ENCODE measurements at regions not wholly inside any gene's neighbourhood (a gene's known extent, or its start where the extent isn't known, plus 50 kb on each side); places are given as distances from the start of the nearest gene placed in this dataset.

DNA sequence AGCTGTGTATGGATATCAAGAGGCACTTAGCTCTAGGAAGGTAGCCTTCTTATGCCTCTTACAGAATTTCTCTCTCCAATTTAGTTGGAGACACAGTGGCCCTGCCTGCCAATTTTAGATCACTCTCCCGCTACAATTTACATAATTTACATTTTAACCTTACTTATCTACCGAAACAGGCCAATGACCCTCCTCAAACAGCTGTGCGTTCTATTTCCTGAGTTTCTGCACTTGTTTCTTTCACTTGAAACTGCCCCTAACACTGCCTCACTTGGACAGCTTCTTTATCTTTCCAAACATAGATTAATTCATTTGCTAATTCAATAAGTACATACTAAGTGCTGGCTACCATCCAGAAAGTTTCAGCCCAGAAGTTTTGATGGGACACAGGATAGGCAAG is 52.9 kb upstream of the HDDC2 start:
- H3K9me3 Mint-ChIP-seq = no peaks in the 10 kb centered on the region
- DNase-seq (ENCODE audit: low spot score in 2 of 2) = no peak
- H3K4me1 Mint-ChIP-seq = peaks cover 13% of the 10 kb centered on the region
- no peak for ATAC-seq (ENCODE audit: low read depth)
- H3K27me3 Mint-ChIP-seq = peaks cover 13% of the 10 kb centered on the region
- H3K4me3 Mint-ChIP-seq = no peak overlapping the region
- no peak overlapping the region for H3K27ac Mint-ChIP-seq
- H3K36me3 Mint-ChIP-seq = no peaks in the 10 kb centered on the region

DNA sequence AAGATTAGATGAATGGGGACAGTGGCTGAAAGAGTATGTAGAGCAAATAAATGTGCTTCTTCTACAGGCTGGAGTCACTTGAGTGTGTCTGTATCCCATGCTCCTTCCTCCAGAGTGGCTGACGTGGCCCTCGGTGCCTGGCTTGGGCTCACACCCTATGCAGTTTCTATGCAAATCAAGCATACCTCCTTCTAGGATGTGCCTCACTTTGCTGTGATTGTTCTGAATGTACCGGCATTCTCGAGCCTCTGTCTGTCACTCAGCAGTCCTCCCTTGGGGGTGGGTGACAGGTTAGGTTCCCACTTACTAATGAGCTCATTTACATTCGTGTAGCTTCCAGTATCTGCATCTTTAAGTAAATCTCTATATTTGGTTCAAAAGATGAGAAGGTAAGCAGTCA is 55.1 kb upstream of the HDDC2 start:
- DNase-seq (ENCODE audit: low spot score in 2 of 2) = no peak
- ATAC-seq (ENCODE audit: low read depth) = peak; percentile 42
- Mint-ChIP-seq H3K27ac (no peak overlapping the region), H3K9me3 (no peaks in the 10 kb centered on the region), H3K4me1 (peaks cover 13% of the 10 kb centered on the region), H3K27me3 (peaks cover 14% of the 10 kb centered on the region), H3K36me3 (no peaks in the 10 kb centered on the region), H3K4me3 (no peak overlapping the region)

DNA sequence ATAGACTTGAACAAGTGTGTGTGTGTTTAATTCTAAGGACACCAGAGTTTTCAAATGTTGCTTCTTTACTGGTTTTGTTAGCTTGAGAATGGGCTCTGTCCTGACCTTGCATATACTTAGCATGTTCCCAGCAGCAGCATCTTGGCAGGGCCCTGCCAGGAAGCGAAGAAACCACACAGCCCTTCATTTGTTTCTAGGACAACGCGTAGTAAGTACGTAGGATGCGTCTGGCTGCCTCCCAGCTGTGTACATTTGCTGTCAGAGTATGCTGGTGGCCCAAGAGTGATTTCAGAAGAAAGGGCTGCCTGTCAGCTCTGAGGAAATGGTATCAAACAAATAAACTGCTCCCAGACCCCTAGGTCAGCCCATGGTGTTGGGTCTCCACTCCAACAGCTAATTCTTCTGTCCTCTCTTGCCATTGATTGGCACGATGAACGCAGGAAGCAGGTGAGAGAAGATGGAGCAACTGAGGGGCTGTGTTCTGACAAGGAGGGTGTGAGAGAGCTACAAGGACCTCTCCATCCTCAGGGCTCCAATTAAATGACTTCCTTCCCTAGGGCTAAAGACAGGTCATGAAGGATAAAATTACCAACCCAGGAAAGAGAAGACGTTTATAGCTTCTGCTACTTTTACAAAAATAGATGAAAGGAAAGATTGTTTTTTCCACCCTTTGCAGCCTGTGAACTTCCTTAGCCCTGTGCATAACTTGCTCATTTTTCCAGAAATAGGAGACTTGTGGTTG is 55.9 kb upstream of the HDDC2 start:
- no peak for DNase-seq (ENCODE audit: low spot score in 2 of 2)
- H3K27me3 Mint-ChIP-seq = peaks cover 19% of the 10 kb centered on the region
- no peaks in the 10 kb centered on the region for H3K36me3 Mint-ChIP-seq
- H3K4me1 Mint-ChIP-seq = peaks cover 15% of the 10 kb centered on the region
- ATAC-seq (ENCODE audit: low read depth) = peak; percentile 76
- no peak overlapping the region for H3K4me3 Mint-ChIP-seq
- H3K27ac Mint-ChIP-seq = no peak overlapping the region
- H3K9me3 Mint-ChIP-seq = no peaks in the 10 kb centered on the region

- no peak overlapping the region for H3K4me3 Mint-ChIP-seq
- H3K9me3 Mint-ChIP-seq = no peaks in the 10 kb centered on the region
- H3K4me1 Mint-ChIP-seq = peaks cover 17% of the 10 kb centered on the region
- peaks cover 20% of the 10 kb centered on the region for H3K27me3 Mint-ChIP-seq
- no peak overlapping the region for H3K27ac Mint-ChIP-seq
- no peaks in the 10 kb centered on the region for H3K36me3 Mint-ChIP-seq
- ATAC-seq (ENCODE audit: low read depth) (no peak), DNase-seq (ENCODE audit: low spot score in 2 of 2) (no peak)
These were observed 57.1 kb upstream of the HDDC2 start for GRCh38 chr6:125358898-125359297.

GRCh38 chr6:125361868-125362267 is 60.1 kb upstream of the HDDC2 start:
- peaks cover 2% of the 10 kb centered on the region for H3K9me3 Mint-ChIP-seq
- no peak for ATAC-seq (ENCODE audit: low read depth)
- no peak overlapping the region for H3K4me3 Mint-ChIP-seq
- no peak overlapping the region for H3K27ac Mint-ChIP-seq
- H3K27me3 Mint-ChIP-seq = peaks cover 28% of the 10 kb centered on the region
- peaks cover 11% of the 10 kb centered on the region for H3K4me1 Mint-ChIP-seq
- no peak for DNase-seq (ENCODE audit: low spot score in 2 of 2)
- no peaks in the 10 kb centered on the region for H3K36me3 Mint-ChIP-seq

DNA sequence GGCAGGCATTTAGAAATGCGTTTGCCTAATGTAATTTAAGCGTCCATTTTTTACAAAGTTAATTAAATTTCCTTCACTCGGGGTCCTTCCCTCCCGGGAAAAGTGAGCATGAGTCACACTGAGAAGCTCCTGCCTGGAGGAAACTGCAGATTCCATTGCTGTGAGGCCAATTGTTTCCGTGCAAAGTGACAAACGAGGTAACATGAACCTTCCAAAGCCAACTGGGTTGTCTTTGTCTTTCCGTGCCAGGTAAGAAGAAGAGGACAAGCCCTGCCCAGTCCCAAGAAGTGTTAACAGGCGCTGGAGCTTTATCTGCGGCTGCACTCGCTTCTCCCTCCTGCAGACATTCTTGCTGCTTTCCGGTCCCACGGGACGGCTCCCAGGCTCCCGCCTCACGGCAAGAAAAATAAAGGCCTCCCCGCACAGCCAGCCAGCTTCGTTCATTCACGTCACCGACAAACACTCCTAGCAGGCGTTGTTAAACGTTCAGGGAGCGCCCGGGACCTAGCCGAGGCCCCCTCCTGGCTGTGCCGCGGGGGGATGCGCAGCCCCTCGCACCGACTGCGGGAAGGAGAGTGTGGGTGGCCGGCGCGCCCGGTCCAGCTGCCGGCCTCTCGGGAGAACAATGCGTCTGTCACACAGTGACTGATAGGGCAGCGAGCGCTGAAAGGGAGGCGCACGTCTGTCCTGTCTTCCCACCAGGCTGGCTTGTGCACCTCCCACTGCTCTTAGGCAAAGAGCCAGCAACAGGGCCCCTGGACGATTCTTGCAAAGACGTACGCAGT is 61.5 kb upstream of the HDDC2 start:
- peaks cover 2% of the 10 kb centered on the region for H3K9me3 Mint-ChIP-seq
- DNase-seq (ENCODE audit: low spot score in 2 of 2) (peak in 1 of 2 donors; percentile 11), ATAC-seq (ENCODE audit: low read depth) (no peak)
- H3K4me3 Mint-ChIP-seq = no peak overlapping the region
- peaks cover 4% of the 10 kb centered on the region for H3K4me1 Mint-ChIP-seq
- peaks cover 30% of the 10 kb centered on the region for H3K27me3 Mint-ChIP-seq
- H3K36me3 Mint-ChIP-seq = no peaks in the 10 kb centered on the region
- no peak overlapping the region for H3K27ac Mint-ChIP-seq

- Mint-ChIP-seq H3K9me3 (peaks cover 2% of the 10 kb centered on the region), H3K27me3 (peaks cover 28% of the 10 kb centered on the region), H3K4me3 (no peak overlapping the region), H3K4me1 (peaks cover 4% of the 10 kb centered on the region), H3K27ac (no peak overlapping the region), H3K36me3 (no peaks in the 10 kb centered on the region)
- ATAC-seq (ENCODE audit: low read depth) (no peak), DNase-seq (ENCODE audit: low spot score in 2 of 2) (no peak)
These were observed 62.0 kb upstream of the HDDC2 start for GRCh38 chr6:125363824-125364165.

- H3K36me3 Mint-ChIP-seq = no peaks in the 10 kb centered on the region
- ATAC-seq (ENCODE audit: low read depth) = no peak
- peaks cover 4% of the 10 kb centered on the region for H3K4me1 Mint-ChIP-seq
- H3K4me3 Mint-ChIP-seq = no peak overlapping the region
- no peak overlapping the region for H3K27ac Mint-ChIP-seq
- peaks cover 24% of the 10 kb centered on the region for H3K27me3 Mint-ChIP-seq
- H3K9me3 Mint-ChIP-seq = peaks cover 2% of the 10 kb centered on the region
- DNase-seq (ENCODE audit: low spot score in 2 of 2) = no peak
These were observed 63.5 kb upstream of the HDDC2 start for GRCh38 chr6:125365230-125365629.

DNA sequence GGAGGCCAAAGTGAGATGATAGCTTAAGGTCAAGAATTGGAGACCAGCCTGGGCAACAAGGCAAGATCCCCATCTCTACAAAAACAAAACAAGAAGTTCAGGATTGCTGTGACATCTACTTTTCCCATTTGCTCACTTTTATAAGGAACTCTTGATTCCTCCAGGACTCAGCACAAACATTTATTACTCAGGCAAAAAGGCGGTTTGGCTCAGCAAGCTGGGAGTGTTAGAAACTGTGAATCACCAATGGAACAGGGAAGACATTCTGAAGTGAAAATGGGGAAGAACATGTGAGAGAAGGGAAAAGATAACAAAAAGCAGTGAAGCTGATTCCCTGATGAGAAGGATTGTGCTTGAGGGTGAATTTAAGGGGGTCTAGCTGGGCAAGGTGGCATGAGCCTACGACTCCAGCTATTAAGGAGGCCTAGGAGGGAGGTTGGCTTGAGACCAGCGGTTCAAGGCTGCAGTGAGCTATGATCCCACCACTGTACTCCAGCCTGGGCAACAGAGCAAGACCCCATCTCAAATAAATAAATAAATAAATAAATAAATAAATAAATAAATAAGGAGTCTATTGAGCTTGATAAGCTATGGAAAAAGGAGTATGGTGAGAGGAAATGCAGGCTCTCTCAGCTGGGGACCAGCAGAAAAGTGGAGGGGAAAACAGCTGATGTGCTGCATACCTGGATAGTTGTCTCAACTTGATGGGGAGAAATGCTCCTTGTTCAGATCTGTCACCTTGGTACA is 65.4 kb upstream of the HDDC2 start:
- no peaks in the 10 kb centered on the region for H3K36me3 Mint-ChIP-seq
- DNase-seq (ENCODE audit: low spot score in 2 of 2) = no peak
- no peak for ATAC-seq (ENCODE audit: low read depth)
- peaks cover 4% of the 10 kb centered on the region for H3K4me1 Mint-ChIP-seq
- no peak overlapping the region for H3K4me3 Mint-ChIP-seq
- no peak overlapping the region for H3K27ac Mint-ChIP-seq
- peaks cover 2% of the 10 kb centered on the region for H3K9me3 Mint-ChIP-seq
- H3K27me3 Mint-ChIP-seq = peaks cover 24% of the 10 kb centered on the region

DNA sequence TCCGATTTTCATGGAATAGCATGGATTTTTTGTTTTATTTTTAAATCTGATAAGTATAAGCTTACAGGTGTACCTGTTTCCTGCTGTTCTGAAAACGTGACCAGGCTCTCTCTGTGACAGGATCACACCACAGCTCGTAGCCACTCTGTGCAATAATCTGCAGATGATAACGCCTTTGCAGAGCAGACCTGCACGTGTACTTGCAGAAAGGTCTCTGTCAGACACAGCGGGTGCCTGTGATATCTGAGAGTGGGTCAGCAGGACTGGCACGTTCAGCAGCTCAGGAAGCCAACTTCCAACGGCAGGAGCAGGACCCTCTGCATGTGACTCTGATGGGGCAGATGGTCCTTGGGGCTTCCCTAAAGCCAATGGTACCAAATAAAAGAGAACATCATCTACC is 68.6 kb upstream of the HDDC2 start:
- DNase-seq (ENCODE audit: low spot score in 2 of 2) = no peak
- no peak overlapping the region for H3K4me3 Mint-ChIP-seq
- peaks cover 2% of the 10 kb centered on the region for H3K9me3 Mint-ChIP-seq
- H3K36me3 Mint-ChIP-seq = no peaks in the 10 kb centered on the region
- H3K4me1 Mint-ChIP-seq = no peaks in the 10 kb centered on the region
- no peak for ATAC-seq (ENCODE audit: low read depth)
- peaks cover 15% of the 10 kb centered on the region for H3K27me3 Mint-ChIP-seq
- H3K27ac Mint-ChIP-seq = no peak overlapping the region

DNA sequence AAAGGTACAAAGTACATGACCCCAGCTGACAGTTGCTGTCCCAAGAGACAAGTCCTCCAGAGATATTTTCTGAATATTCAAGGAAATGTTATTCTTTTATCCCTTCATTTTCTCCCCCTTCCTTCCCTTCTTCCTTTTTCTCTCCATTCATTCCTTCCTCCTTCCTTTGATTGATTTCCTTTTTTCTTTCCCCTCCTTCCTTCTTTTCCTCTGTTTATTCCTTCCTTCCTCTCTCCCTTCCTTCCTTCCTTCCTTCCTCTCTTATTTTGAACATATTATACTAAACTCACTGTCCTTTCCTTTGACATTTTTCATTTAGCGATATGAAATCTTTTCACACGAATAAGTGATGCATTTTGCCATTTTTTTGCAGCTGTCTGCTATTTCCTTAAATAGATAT is 73.2 kb upstream of the HDDC2 start:
- DNase-seq (ENCODE audit: low spot score in 2 of 2) = no peak
- no peak for ATAC-seq (ENCODE audit: low read depth)
- H3K27ac Mint-ChIP-seq = no peak overlapping the region
- H3K27me3 Mint-ChIP-seq = peaks cover 14% of the 10 kb centered on the region
- H3K4me3 Mint-ChIP-seq = no peak overlapping the region
- no peaks in the 10 kb centered on the region for H3K4me1 Mint-ChIP-seq
- H3K36me3 Mint-ChIP-seq = no peaks in the 10 kb centered on the region
- H3K9me3 Mint-ChIP-seq = no peaks in the 10 kb centered on the region

GRCh38 chr6:125375821-125376220 is 74.1 kb upstream of the HDDC2 start:
- Mint-ChIP-seq H3K4me3 (no peak overlapping the region), H3K27ac (no peak overlapping the region), H3K36me3 (no peaks in the 10 kb centered on the region), H3K4me1 (no peaks in the 10 kb centered on the region), H3K9me3 (no peaks in the 10 kb centered on the region), H3K27me3 (peaks cover 12% of the 10 kb centered on the region)
- ATAC-seq (ENCODE audit: low read depth) = no peak
- DNase-seq (ENCODE audit: low spot score in 2 of 2) = no peak

DNA sequence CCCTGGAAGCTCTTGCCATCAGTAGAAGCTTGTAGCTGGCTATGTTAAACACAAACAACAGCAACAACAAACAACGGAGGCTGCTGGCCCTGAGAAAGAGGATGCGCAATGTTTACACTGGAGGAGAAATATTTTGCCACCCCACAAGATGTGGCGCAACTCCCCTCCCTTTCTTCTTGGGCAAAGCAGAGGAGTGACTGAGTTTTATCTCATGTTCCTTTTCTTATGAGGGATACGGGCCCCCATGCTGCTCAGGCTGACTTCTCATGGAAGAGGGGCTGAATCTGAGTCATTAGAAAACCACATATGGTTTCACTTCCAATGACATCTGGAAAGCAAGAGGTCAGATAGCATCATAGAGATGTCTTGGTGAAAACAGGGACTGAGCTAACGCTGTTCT is 75.9 kb upstream of the HDDC2 start:
- Mint-ChIP-seq H3K27ac (no peak overlapping the region), H3K4me3 (no peak overlapping the region), H3K27me3 (peaks cover 15% of the 10 kb centered on the region), H3K36me3 (no peaks in the 10 kb centered on the region), H3K4me1 (no peaks in the 10 kb centered on the region), H3K9me3 (no peaks in the 10 kb centered on the region)
- DNase-seq (ENCODE audit: low spot score in 2 of 2) (no peak), ATAC-seq (ENCODE audit: low read depth) (no peak)

GRCh38 chr6:125379174-125379573 is 77.4 kb upstream of the HDDC2 start:
- Mint-ChIP-seq H3K9me3 (no peaks in the 10 kb centered on the region), H3K4me1 (no peaks in the 10 kb centered on the region), H3K27ac (no peak overlapping the region), H3K4me3 (no peak overlapping the region), H3K36me3 (no peaks in the 10 kb centered on the region), H3K27me3 (peaks cover 14% of the 10 kb centered on the region)
- DNase-seq (ENCODE audit: low spot score in 2 of 2) (no peak), ATAC-seq (ENCODE audit: low read depth) (no peak)
